ENCODE measurements at regions not wholly inside any gene's neighbourhood (a gene's known extent, or its start where the extent isn't known, plus 50 kb on each side); places are given as distances from the start of the nearest gene placed in this dataset.

- no peak for TF ChIP-seq CTCF (IDR thresholded peaks at IDR 0.05; ENCODE audit: insufficient read depth, low read length)
- no peak overlapping the region for H3K4me3 ChIP-seq (ENCODE audit: low read depth, low read length)
- no peak for DNase-seq (ENCODE audit: low read depth)
Observed at GRCh38 chr4:188363196-188363595, 224.0 kb downstream of the TRIML1 start.

- TF ChIP-seq CTCF (IDR thresholded peaks at IDR 0.05; ENCODE audit: insufficient read depth, low read length) = no peak
- no peak overlapping the region for H3K4me3 ChIP-seq (ENCODE audit: low read depth, low read length)
- no peak for DNase-seq (ENCODE audit: low read depth)
Observed at GRCh38 chr4:188370777-188371176, 231.5 kb downstream of the TRIML1 start.

GRCh38 chr4:188372058-188372457 lies 232.8 kb downstream of the TRIML1 start:
- TF ChIP-seq CTCF (IDR thresholded peaks at IDR 0.05; ENCODE audit: insufficient read depth, low read length) = no peak
- no peak overlapping the region for H3K4me3 ChIP-seq (ENCODE audit: low read depth, low read length)
- no peak for DNase-seq (ENCODE audit: low read depth)

- no peak for DNase-seq (ENCODE audit: low read depth)
- H3K4me3 ChIP-seq (ENCODE audit: low read depth, low read length) = no peak overlapping the region
- no peak for TF ChIP-seq CTCF (IDR thresholded peaks at IDR 0.05; ENCODE audit: insufficient read depth, low read length)
Observed at GRCh38 chr4:188372829-188373228, 233.6 kb downstream of the TRIML1 start.

- no peak overlapping the region for H3K4me3 ChIP-seq (ENCODE audit: low read depth, low read length)
- no peak for DNase-seq (ENCODE audit: low read depth)
Observed at GRCh38 chr4:188374871-188375270, 235.6 kb downstream of the TRIML1 start.

GRCh38 chr4:188377816-188378215 lies 238.6 kb downstream of the TRIML1 start:
- no peak for TF ChIP-seq CTCF (IDR thresholded peaks at IDR 0.05; ENCODE audit: insufficient read depth, low read length)
- DNase-seq (ENCODE audit: low read depth) = no peak
- H3K4me3 ChIP-seq (ENCODE audit: low read depth, low read length) = no peak overlapping the region

More at GRCh38 chr4:188374871-188375270, 235.6 kb downstream of the TRIML1 start:
- TF ChIP-seq CTCF (IDR thresholded peaks at IDR 0.05; ENCODE audit: insufficient read depth, low read length) = no peak

- H3K4me3 ChIP-seq (ENCODE audit: low read depth, low read length) = no peak overlapping the region
- no peak for TF ChIP-seq CTCF (IDR thresholded peaks at IDR 0.05; ENCODE audit: insufficient read depth, low read length)
- DNase-seq (ENCODE audit: low read depth) = no peak
Observed at GRCh38 chr4:188383180-188383579, 243.9 kb downstream of the TRIML1 start.
